HG03378 (cell line): ENCODE measurements at regions not wholly inside any gene's neighbourhood (a gene's known extent, or its start where the extent isn't known, plus 50 kb on each side); places are given as distances from the start of the nearest gene placed in this dataset.

Experiments
- ATAC-seq: cut with Tn5 transposase; IDR thresholded peaks from one replicate; pipeline ENCODE4 v1.9.1; 2021; ENCODE audit warnings: mild to moderate bottlenecking, moderate library complexity; ENCODE audit not compliant: unreplicated experiment

- no peak for ATAC-seq
Observed at GRCh38 chr6:43877036-43877435, 107.0 kb downstream of the VEGFA start.

- ATAC-seq = no peak
Observed at GRCh38 chr6:43876602-43877001, 106.6 kb downstream of the VEGFA start.

- ATAC-seq = no peak
Observed at GRCh38 chr6:43875849-43876572, 106.0 kb downstream of the VEGFA start.

- ATAC-seq = no peak
Observed at GRCh38 chr6:43874814-43875590, 105.0 kb downstream of the VEGFA start.

- no peak for ATAC-seq
Observed at GRCh38 chr6:43873806-43874714, 104.0 kb downstream of the VEGFA start.

GRCh38 chr6:43871933-43872332 is 101.9 kb downstream of the VEGFA start:
- ATAC-seq = no peak

- no peak for ATAC-seq
Observed at GRCh38 chr6:43871284-43871683, 101.3 kb downstream of the VEGFA start.

- ATAC-seq = no peak
Observed at GRCh38 chr6:43870660-43871061, 100.7 kb downstream of the VEGFA start.

GRCh38 chr6:43869792-43870659 is 100.0 kb downstream of the VEGFA start:
- ATAC-seq = no peak

GRCh38 chr6:43869079-43869710 is 99.2 kb downstream of the VEGFA start:
- ATAC-seq = no peak

GRCh38 chr6:43868467-43868866 is 98.5 kb downstream of the VEGFA start:
- ATAC-seq = no peak

- no peak for ATAC-seq
Observed at GRCh38 chr6:43867996-43868395, 98.0 kb downstream of the VEGFA start.

GRCh38 chr6:43867246-43867645 is 97.2 kb downstream of the VEGFA start:
- ATAC-seq = no peak

GRCh38 chr6:43865932-43866645 is 96.1 kb downstream of the VEGFA start:
- no peak for ATAC-seq

GRCh38 chr6:43865086-43865485 is 95.1 kb downstream of the VEGFA start:
- no peak for ATAC-seq

- ATAC-seq = no peak
Observed at GRCh38 chr6:43862925-43863324, 92.9 kb downstream of the VEGFA start.

- ATAC-seq = no peak
Observed at GRCh38 chr6:43861212-43861894, 91.3 kb downstream of the VEGFA start.

GRCh38 chr6:43860285-43860684 is 90.3 kb downstream of the VEGFA start:
- ATAC-seq = no peak

- ATAC-seq = no peak
Observed at GRCh38 chr6:43859213-43859612, 89.2 kb downstream of the VEGFA start.
